ENCODE measurements at regions not wholly inside any gene's neighbourhood (a gene's known extent, or its start where the extent isn't known, plus 50 kb on each side); places are given as distances from the start of the nearest gene placed in this dataset.
A peak's percentile ranks its signal among the peaks of the same experiment; 100 is the strongest.
"Not testable (repeated sequence)": the region's sequence is repeated elsewhere in the genome, so short reads cannot be mapped to it uniquely, and the experiment has no call there.

DNA sequence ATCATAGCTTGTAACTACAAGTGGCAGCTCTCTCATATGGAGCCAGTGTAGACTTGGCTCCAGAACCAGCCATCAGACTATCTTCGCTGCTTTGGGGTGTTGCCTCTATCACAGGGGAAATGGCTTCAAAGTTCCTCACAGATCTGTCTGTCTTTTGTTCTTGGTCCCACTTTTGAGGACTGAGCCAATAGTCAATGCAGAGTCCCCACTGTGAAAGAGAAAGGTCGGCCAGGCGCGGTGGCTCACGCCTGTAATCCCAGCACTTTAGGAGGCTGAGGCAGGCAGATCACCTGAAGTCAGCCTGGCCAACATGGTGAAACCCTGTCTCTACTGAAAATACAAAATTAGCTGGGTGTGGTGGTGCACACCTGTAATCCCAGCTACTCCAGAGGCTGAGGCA, 86.9 kb upstream of the FZD7 start:
- DNase-seq (ENCODE audit: low read depth, low spot score); in situ Hi-C loops (cut with HindIII; ENCODE audit: low pct_unique_long_range_greater_than_20kb, low sequenced_read_pairs); H3K27me3 ChIP-seq (ENCODE audit: control insufficient read depth, insufficient read depth, low read length); ATAC-seq; H3K4me3 ChIP-seq (ENCODE audit: low read depth in 2 of 2, low read length in 2 of 2); H3K4me1 ChIP-seq (ENCODE audit: control insufficient read depth, insufficient read depth, low read length); intact Hi-C loops (cut with micrococcal nuclease; ENCODE audit: unreplicated experiment); H3K27ac ChIP-seq (ENCODE audit: low read length); H3K36me3 ChIP-seq (ENCODE audit: control insufficient read depth, insufficient read depth, low read length); BruUV-seq (replicated peaks); POLR2A ChIA-PET; CTCF ChIA-PET; H3K9me3 ChIP-seq (ENCODE audit: control insufficient read depth, insufficient read depth, low read depth, low read length): not testable (repeated sequence)

DNA sequence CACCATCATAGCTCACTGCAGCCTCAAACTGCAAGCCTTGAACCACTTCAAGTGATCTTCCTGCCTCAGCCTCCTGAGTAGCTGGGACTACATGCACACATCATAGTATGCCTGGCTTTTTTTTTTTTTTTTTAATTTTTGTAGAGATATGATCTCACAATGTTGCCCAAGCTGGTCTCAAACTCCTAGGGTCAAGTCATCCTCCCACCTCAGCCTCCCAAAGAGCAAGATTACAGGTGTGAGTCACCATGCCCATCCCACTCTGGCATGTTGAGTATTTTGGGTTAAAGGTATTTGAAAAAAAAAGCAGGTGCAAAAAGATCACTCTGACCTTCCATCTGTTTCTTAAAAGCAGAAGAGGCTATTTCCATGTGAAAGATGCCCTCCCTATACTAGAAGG, 86.4 kb upstream of the FZD7 start:
- BruUV-seq (replicated peaks): no TSS peak
- ATAC-seq (no peak), DNase-seq (ENCODE audit: low read depth, low spot score) (no peak)
- ChIA-PET CTCF (interaction anchor here (0.6 kb wide), 1 partner anchor 35 kb away, joined by 7 read pairs; no protein-coding TSS in a partner anchor), POLR2A (no interaction called here)
- in situ Hi-C loops (cut with HindIII; ENCODE audit: low pct_unique_long_range_greater_than_20kb, low sequenced_read_pairs) (no loop called here), intact Hi-C loops (cut with micrococcal nuclease; ENCODE audit: unreplicated experiment) (no loop called here)
- no peak for TF ChIP-seq TCF7L2 (IDR thresholded peaks at IDR 0.05; ENCODE audit: low read depth, low read length)
- TF ChIP-seq CTCF (IDR thresholded peaks at IDR 0.05): no peak
- no peak for TF ChIP-seq POLR2AphosphoS5 (IDR thresholded peaks at IDR 0.05; ENCODE audit: low read depth, low read length)
- TF ChIP-seq SIN3A (IDR thresholded peaks at IDR 0.05; ENCODE audit: borderline replicate concordance, insufficient read depth, low read depth, low read length): no peak
- no peak for TF ChIP-seq REST (IDR thresholded peaks at IDR 0.05; ENCODE audit: insufficient read depth in 1 of 2, low read depth in 2 of 2, low read length in 1 of 2)
- Histone ChIP-seq H3K36me3 (ENCODE audit: control insufficient read depth, insufficient read depth, low read length) (no peaks in the 10 kb centered on the region), H3K9me3 (ENCODE audit: control insufficient read depth, insufficient read depth, low read depth, low read length) (no peaks in the 10 kb centered on the region), H3K27ac (ENCODE audit: low read length) (no peak overlapping the region), H3K4me1 (ENCODE audit: control insufficient read depth, insufficient read depth, low read length) (no peaks in the 10 kb centered on the region), H3K4me3 (ENCODE audit: low read depth in 2 of 2, low read length in 2 of 2) (no peak overlapping the region), H3K27me3 (ENCODE audit: control insufficient read depth, insufficient read depth, low read length) (no peaks in the 10 kb centered on the region)

DNA sequence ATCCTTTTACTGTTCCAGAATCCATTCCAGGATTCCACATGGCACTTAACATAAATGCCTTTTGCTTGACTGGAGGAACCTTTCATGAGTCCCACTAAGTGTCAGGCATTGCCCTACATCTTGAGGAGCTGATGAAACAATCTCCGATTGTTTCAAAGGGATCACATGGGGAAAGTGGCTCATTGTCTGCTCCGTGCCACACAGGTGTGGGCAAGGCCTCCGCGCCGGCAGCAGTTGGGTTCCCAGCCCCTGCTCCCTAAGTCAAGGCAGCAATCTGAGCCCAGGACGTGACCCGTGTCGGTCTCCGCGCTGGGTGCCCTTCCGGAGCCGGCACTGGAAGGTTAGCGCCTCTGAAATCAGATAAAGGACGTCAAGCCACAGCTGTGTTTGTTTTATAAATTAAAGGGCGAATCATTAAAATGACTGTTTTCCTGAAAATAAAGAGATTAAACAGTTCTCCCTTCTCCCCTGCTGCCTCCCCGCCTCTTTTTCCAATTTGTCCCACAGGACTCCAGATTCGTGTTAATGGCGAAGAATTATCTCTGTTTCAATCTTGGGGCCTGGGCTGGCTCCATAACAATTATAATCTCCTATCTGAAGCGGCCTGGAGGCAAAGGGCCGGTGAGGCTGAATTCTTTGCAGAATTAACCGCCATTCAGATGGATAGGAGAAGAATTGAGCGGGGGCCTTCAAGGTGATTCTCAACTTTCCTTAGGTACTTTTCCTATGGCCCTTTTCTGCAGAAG, 84.3 kb upstream of the FZD7 start:
- CTCF ChIA-PET: no interaction called here

More for the DNA sequence above, 84.3 kb upstream of the FZD7 start:
- H3K9me3 ChIP-seq (ENCODE audit: control insufficient read depth, insufficient read depth, low read depth, low read length): no peaks in the 10 kb centered on the region
- in situ Hi-C loops (cut with HindIII; ENCODE audit: low pct_unique_long_range_greater_than_20kb, low sequenced_read_pairs): no loop called here
- H3K36me3 ChIP-seq (ENCODE audit: control insufficient read depth, insufficient read depth, low read length): no peaks in the 10 kb centered on the region
- TF ChIP-seq TCF7L2 (IDR thresholded peaks at IDR 0.05; ENCODE audit: low read depth, low read length): no peak
- no peak for TF ChIP-seq CTCF (IDR thresholded peaks at IDR 0.05)
- no peak for TF ChIP-seq POLR2AphosphoS5 (IDR thresholded peaks at IDR 0.05; ENCODE audit: low read depth, low read length)
- no peak overlapping the region for H3K4me3 ChIP-seq (ENCODE audit: low read depth in 2 of 2, low read length in 2 of 2)
- ATAC-seq (0 out of 2 replicates have a peak, but pooled peaks have one; percentile 50), DNase-seq (ENCODE audit: low read depth, low spot score) (no peak)
- H3K27me3 ChIP-seq (ENCODE audit: control insufficient read depth, insufficient read depth, low read length): no peaks in the 10 kb centered on the region
- no peaks in the 10 kb centered on the region for H3K4me1 ChIP-seq (ENCODE audit: control insufficient read depth, insufficient read depth, low read length)
- POLR2A ChIA-PET: no interaction called here
- intact Hi-C loops (cut with micrococcal nuclease; ENCODE audit: unreplicated experiment): no loop called here
- H3K27ac ChIP-seq (ENCODE audit: low read length): peak overlapping the region; percentile 58; the same call in 1 of the 2 replicates
- no TSS peak for BruUV-seq (replicated peaks)
